CD4-positive, alpha-beta T cell (primary cell): ENCODE measurements at regions not wholly inside any gene's neighbourhood (a gene's known extent, or its start where the extent isn't known, plus 50 kb on each side); places are given as distances from the start of the nearest gene placed in this dataset.

Experiments
- ATAC-seq: fragments of 200-7000 bp; cut with Tn5 transposase; one replicate; pipeline ENCODE4 v1.10.0; 2022; ENCODE audit warnings: mild to moderate bottlenecking; ENCODE audit not compliant: poor library complexity
- CTCF ChIA-PET: fragments of 350-600 bp; sonication (Branson Sonifier 250); formaldehyde crosslinking; loops from one replicate; lab custom pipeline; 2021; ENCODE audit warnings: antibody characterized with exemption, inconsistent platforms; lab: Charles Lee
- POLR2A ChIA-PET: fragments of 350-600 bp; sonication (Branson Sonifier 250); formaldehyde crosslinking; loops from one replicate; lab custom pipeline; 2021; ENCODE audit warnings: antibody characterized with exemption, inconsistent platforms; lab: Charles Lee
- DNase-seq, 14 experiments: peaks; one replicate each; pipeline ENCODE4 v3.0.0-alpha.2; 2013 to 2020; ENCODE audit warnings: mixed read lengths in 2 of 14
- H3K27ac ChIP-seq, 2 donors: one replicate each; pipeline versions ENCODE4 v1.5.1 to v1.7.0; 2013; ENCODE audit warnings: low read length in 2 of 2, low read depth in 1 of 2, mild to moderate bottlenecking in 1 of 2
- H3K27me3 ChIP-seq, 2 experiments: 1 replicate in 1 of 2; 2 replicates in 1 of 2; pipeline versions ENCODE4 v1.6.1 to v1.7.0; 2013; ENCODE audit warnings: low read length in 2 of 2, control low read depth in 1 of 2, mild to moderate bottlenecking in 1 of 2, moderate library complexity in 1 of 2; ENCODE audit not compliant: insufficient read depth in 2 of 2, control insufficient read depth in 1 of 2
- H3K36me3 ChIP-seq: one replicate; pipeline ENCODE4 v1.6.1; 2013; ENCODE audit warnings: low read length, control low read depth; ENCODE audit not compliant: insufficient read depth
- H3K4me1 ChIP-seq: one replicate; pipeline ENCODE4 v1.6.1; 2013; ENCODE audit warnings: low read length, control low read depth; ENCODE audit not compliant: insufficient read depth
- H3K4me3 ChIP-seq: one replicate; pipeline ENCODE4 v1.5.1; 2013; ENCODE audit warnings: mild to moderate bottlenecking, low read length, moderate library complexity
- H3K9me3 ChIP-seq, 2 experiments: 1 replicate in 1 of 2; 2 replicates in 1 of 2; pipeline versions ENCODE4 v1.6.1 to v1.7.0; 2013; ENCODE audit warnings: low read length in 2 of 2, mild to moderate bottlenecking in 2 of 2, control low read depth in 1 of 2, moderate library complexity in 1 of 2; ENCODE audit not compliant: control insufficient read depth in 1 of 2, insufficient read depth in 1 of 2
- H3K27ac Mint-ChIP-seq: one replicate; pipeline ENCODE4 v1.8.0; 2020; ENCODE audit warnings: mixed read lengths
- H3K27me3 Mint-ChIP-seq: one replicate; pipeline ENCODE4 v1.8.0; 2021; ENCODE audit warnings: mixed read lengths
- H3K36me3 Mint-ChIP-seq: one replicate; pipeline ENCODE4 v1.8.0; 2021; ENCODE audit warnings: low read depth, mixed read lengths
- H3K4me1 Mint-ChIP-seq: one replicate; pipeline ENCODE4 v1.8.0; 2021; ENCODE audit warnings: low read depth, mixed read lengths
- H3K4me3 Mint-ChIP-seq: one replicate; pipeline ENCODE4 v1.8.0; 2020; ENCODE audit warnings: mild to moderate bottlenecking, mixed read lengths
- H3K9me3 Mint-ChIP-seq: one replicate; pipeline ENCODE4 v1.8.0; 2020; ENCODE audit warnings: mixed read lengths
- intact Hi-C, 2 experiments: fragments of 100-400 bp; cut with DNase I in 1 of 2; cut with micrococcal nuclease in 1 of 2; formaldehyde crosslinking; loops; one replicate each; pipeline versions ENCODE4 v1.15.1 to v1.9.0; 2023 to 2025; cut with DNase I, micrococcal nuclease
- TF ChIP-seq, protein P1 (sequence below): fragments of 200-600 bp; IDR thresholded peaks from one replicate; pipeline ENCODE4 v1.8.0; 2022; ENCODE audit warnings: antibody characterized with exemption, mild to moderate bottlenecking

DNA sequence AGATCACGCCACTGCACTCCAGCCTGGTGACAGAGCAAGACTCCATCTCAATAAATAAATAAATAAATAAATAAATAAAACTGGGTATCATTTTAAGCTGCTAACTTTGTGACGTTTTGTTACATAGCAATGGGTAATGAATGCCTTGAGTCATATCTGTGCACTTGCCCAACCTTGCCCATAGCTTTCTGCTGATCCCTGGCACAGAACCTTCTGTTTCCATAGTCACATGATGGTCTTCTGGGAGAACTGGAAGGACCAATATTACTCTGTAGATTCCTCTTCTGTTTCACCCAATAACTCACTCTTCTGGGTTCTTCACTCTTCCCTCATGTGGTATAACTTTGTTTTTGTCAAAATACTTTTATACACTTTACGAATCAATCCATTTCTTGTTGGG lies 140.8 kb downstream of the SCARB1 start:
- H3K27ac ChIP-seq: no peak overlapping the region
- no peaks in the 10 kb centered on the region for H3K4me1 ChIP-seq
- Mint-ChIP-seq H3K4me3 (no peak overlapping the region), H3K4me1 (no peaks in the 10 kb centered on the region), H3K9me3 (no peaks in the 10 kb centered on the region), H3K36me3 (no peaks in the 10 kb centered on the region), H3K27me3 (no peaks in the 10 kb centered on the region), H3K27ac (no peak overlapping the region)
- no peaks in the 10 kb centered on the region for H3K27me3 ChIP-seq
- ChIA-PET CTCF (no interaction called here), POLR2A (no interaction called here)
- TF ChIP-seq, protein P1, sequence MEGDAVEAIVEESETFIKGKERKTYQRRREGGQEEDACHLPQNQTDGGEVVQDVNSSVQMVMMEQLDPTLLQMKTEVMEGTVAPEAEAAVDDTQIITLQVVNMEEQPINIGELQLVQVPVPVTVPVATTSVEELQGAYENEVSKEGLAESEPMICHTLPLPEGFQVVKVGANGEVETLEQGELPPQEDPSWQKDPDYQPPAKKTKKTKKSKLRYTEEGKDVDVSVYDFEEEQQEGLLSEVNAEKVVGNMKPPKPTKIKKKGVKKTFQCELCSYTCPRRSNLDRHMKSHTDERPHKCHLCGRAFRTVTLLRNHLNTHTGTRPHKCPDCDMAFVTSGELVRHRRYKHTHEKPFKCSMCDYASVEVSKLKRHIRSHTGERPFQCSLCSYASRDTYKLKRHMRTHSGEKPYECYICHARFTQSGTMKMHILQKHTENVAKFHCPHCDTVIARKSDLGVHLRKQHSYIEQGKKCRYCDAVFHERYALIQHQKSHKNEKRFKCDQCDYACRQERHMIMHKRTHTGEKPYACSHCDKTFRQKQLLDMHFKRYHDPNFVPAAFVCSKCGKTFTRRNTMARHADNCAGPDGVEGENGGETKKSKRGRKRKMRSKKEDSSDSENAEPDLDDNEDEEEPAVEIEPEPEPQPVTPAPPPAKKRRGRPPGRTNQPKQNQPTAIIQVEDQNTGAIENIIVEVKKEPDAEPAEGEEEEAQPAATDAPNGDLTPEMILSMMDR: no peak
- DNase-seq: no peak
- no peak overlapping the region for H3K4me3 ChIP-seq
- intact Hi-C loops: no loop called here
- H3K9me3 ChIP-seq: peaks cover 0 to 7% of the 10 kb centered on the region in 2 experiments
- no peaks in the 10 kb centered on the region for H3K36me3 ChIP-seq
- no peak for ATAC-seq

DNA sequence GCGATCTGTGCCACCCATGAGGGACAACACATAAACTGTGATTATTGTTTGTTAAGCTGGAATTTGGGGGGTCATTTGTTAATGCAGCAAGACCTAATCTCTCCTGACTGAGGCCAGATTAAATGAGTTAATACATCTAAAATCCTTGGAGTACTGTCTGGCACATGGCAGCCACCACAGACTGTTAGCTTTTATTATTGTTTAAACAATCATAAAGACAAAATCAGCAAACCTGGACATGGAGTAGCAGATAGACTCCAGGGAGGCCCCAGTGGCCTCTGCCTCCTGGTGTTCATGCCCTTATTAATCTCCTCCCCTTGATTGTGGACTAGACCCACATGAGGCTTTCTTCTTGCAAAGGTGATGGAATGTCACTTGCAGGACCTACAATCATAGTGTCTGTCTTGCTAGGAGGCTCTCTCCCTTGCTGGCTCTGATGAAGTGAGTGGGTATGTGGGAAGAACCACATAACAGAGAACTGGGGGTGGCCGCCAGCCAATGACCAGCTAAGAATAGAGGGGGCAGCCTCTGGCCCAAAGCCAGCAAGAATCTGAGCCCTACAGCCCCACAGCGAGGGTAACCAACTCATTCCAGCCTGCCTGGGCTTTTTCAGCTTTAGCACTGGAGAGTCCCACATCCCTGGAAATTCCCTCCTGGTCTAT lies 142.0 kb downstream of the SCARB1 start:
- TF ChIP-seq, protein P1: no peak
- Histone ChIP-seq H3K27me3 (no peaks in the 10 kb centered on the region), H3K4me1 (no peaks in the 10 kb centered on the region), H3K27ac (no peak overlapping the region), H3K36me3 (no peaks in the 10 kb centered on the region), H3K4me3 (no peak overlapping the region), H3K9me3 (no peaks in the 10 kb centered on the region)
- DNase-seq (no peak), ATAC-seq (no peak)
- Mint-ChIP-seq H3K36me3 (no peaks in the 10 kb centered on the region), H3K4me3 (no peak overlapping the region), H3K27ac (no peak overlapping the region), H3K27me3 (no peaks in the 10 kb centered on the region), H3K9me3 (no peaks in the 10 kb centered on the region), H3K4me1 (no peaks in the 10 kb centered on the region)
- intact Hi-C loops: no loop called here
- ChIA-PET CTCF (interaction anchor here (0.8 kb wide), 1 partner anchor 238 kb away, joined by 4 read pairs; no protein-coding TSS in a partner anchor), POLR2A (no interaction called here)

DNA sequence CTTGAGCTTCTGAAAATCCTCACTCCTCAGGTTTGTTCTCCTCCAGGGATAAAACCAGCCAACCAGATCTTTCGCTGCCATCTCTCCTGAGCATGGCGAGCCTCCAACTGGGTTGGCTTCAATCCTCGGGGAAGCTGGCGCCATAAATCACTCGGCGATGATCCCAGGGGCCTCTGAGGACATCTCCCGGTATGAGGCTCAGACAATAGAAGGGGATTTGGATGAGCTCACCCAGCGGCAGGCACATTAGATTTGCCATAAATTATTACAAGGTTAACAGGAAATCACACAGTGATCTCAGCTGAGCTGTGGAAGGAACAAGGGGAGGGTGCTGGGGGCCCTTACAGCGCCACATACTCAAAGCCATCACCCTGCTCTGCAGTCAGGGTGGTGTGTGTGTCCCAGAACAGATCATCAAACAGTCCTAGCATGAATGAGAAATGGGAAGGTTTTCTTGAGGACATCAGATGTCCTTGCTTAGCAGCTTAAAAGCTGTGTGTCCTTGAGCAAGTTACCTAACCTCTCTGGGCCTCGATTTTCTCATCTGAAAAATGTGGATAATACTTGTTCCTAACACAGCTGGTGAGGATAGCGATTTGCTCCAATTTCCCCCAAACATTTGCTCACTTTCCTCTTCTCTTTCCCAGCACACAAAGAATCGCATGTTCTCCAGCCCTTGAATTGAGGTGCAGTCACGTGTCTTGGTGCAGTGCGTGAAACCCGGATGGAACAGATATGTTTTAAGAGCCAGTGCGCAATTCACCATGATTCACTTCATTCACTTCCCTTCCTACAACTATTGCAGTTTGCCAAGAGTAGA lies 142.8 kb downstream of the SCARB1 start:
- Histone ChIP-seq H3K27me3 (no peaks in the 10 kb centered on the region), H3K4me3 (no peak overlapping the region), H3K27ac (no peak overlapping the region), H3K4me1 (no peaks in the 10 kb centered on the region), H3K36me3 (no peaks in the 10 kb centered on the region), H3K9me3 (no peaks in the 10 kb centered on the region)
- Mint-ChIP-seq H3K9me3 (no peaks in the 10 kb centered on the region), H3K4me3 (no peak overlapping the region), H3K27ac (no peak overlapping the region), H3K36me3 (no peaks in the 10 kb centered on the region), H3K27me3 (no peaks in the 10 kb centered on the region), H3K4me1 (no peaks in the 10 kb centered on the region)
- ATAC-seq (no peak), DNase-seq (peak in 2 of 14 experiments; percentile 57 to 58)
- CTCF ChIA-PET: no interaction called here
- POLR2A ChIA-PET: no interaction called here
- TF ChIP-seq, protein P1: no peak
- intact Hi-C loops: no loop called here
